ENCODE measurements at regions not wholly inside any gene's neighbourhood (a gene's known extent, or its start where the extent isn't known, plus 50 kb on each side); places are given as distances from the start of the nearest gene placed in this dataset.

GRCh38 chr12:92489781-92490180 is 213.0 kb upstream of the PLEKHG7 start:
- no peak for DNase-seq

- DNase-seq: no peak
Measured at GRCh38 chr12:92488735-92489134, 214.1 kb upstream of the PLEKHG7 start.

GRCh38 chr12:92487138-92487485 is 215.7 kb upstream of the PLEKHG7 start:
- no peak for DNase-seq

- no peak for DNase-seq
Measured at GRCh38 chr12:92486443-92487137, 216.2 kb upstream of the PLEKHG7 start.

- DNase-seq: no peak
Measured at GRCh38 chr12:92485351-92486348, 217.1 kb upstream of the PLEKHG7 start.

GRCh38 chr12:92482599-92482998 is 220.2 kb upstream of the PLEKHG7 start:
- no peak for DNase-seq

- DNase-seq: no peak
Measured at GRCh38 chr12:92481066-92481465, 221.7 kb upstream of the PLEKHG7 start.

- DNase-seq: no peak
Measured at GRCh38 chr12:92478692-92479091, 224.1 kb upstream of the PLEKHG7 start.

GRCh38 chr12:92476844-92477243 is 225.9 kb upstream of the PLEKHG7 start:
- no peak for DNase-seq

- DNase-seq: no peak
Measured at GRCh38 chr12:92473564-92473963, 229.2 kb upstream of the PLEKHG7 start.

- no peak for DNase-seq
Measured at GRCh38 chr12:92472201-92472600, 230.6 kb upstream of the PLEKHG7 start.

GRCh38 chr12:92471551-92471950 is 231.2 kb upstream of the PLEKHG7 start:
- DNase-seq: no peak

GRCh38 chr12:92470608-92471021 is 232.2 kb upstream of the PLEKHG7 start:
- no peak for DNase-seq

- no peak for DNase-seq
Measured at GRCh38 chr12:92469837-92470236, 233.0 kb upstream of the PLEKHG7 start.

- DNase-seq: no peak
Measured at GRCh38 chr12:92468358-92469020, 234.3 kb upstream of the PLEKHG7 start.

GRCh38 chr12:92467886-92468285 is 234.9 kb upstream of the PLEKHG7 start:
- no peak for DNase-seq

- no peak for DNase-seq
Measured at GRCh38 chr12:92466391-92467305, 236.1 kb upstream of the PLEKHG7 start.

- DNase-seq: no peak
Measured at GRCh38 chr12:92465786-92466295, 236.9 kb upstream of the PLEKHG7 start.

GRCh38 chr12:92464911-92465310 is 237.9 kb upstream of the PLEKHG7 start:
- no peak for DNase-seq

GRCh38 chr12:92463171-92463570 is 239.6 kb upstream of the PLEKHG7 start:
- DNase-seq: no peak

- DNase-seq: no peak
Measured at GRCh38 chr12:92462527-92462926, 240.3 kb upstream of the PLEKHG7 start.

GRCh38 chr12:92462049-92462448 is 240.7 kb upstream of the PLEKHG7 start:
- DNase-seq: no peak
